ENCODE measurements at regions not wholly inside any gene's neighbourhood (a gene's known extent, or its start where the extent isn't known, plus 50 kb on each side); places are given as distances from the start of the nearest gene placed in this dataset.

DNA sequence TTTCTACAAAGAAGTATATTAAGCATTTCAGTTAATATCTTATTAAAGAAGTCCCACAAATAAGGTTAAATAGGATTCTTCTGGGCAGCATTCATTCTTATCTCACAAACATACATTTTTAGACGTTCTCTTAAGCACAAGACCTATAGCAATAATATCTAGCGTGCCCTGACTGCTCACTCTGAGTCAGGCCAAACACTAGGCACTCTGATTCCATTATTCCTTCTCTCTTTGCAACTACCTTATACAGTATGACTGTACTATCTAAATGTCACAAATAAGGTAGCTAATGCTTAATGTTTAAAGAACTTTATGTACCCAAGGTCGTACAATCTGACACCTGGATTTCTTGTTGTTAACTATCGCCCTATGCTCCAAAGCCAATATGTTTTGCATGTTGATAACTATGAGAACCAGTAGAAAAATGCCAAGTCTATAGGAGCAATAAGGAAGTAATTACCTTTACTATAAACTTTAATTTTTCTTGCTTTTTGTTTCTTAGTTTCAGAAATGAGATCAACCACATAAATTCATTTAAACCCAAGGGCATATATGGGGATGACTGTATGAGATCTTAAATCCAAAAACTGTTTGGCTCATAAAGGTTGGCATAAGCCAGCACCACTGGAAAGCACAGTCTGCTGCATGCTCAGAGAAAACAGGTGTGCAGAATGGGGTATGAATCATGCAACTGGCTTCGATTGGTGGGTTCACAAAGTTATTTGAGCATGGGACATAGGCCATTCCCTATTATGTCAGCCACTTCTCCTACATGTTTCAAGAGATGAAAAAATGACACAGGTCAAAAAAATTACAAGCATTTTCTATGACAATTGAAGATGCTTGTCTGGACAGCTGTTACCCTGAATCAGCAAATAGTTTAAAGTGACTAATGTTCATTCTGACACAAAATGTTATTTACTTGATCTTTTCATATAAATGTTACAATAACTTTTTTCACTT lies 352.0 kb downstream of the IRS1 start:
- TF ChIP-seq, protein P1, sequence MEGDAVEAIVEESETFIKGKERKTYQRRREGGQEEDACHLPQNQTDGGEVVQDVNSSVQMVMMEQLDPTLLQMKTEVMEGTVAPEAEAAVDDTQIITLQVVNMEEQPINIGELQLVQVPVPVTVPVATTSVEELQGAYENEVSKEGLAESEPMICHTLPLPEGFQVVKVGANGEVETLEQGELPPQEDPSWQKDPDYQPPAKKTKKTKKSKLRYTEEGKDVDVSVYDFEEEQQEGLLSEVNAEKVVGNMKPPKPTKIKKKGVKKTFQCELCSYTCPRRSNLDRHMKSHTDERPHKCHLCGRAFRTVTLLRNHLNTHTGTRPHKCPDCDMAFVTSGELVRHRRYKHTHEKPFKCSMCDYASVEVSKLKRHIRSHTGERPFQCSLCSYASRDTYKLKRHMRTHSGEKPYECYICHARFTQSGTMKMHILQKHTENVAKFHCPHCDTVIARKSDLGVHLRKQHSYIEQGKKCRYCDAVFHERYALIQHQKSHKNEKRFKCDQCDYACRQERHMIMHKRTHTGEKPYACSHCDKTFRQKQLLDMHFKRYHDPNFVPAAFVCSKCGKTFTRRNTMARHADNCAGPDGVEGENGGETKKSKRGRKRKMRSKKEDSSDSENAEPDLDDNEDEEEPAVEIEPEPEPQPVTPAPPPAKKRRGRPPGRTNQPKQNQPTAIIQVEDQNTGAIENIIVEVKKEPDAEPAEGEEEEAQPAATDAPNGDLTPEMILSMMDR (IDR thresholded peaks at IDR 0.05; ENCODE audit: insufficient read depth, low read length, poor library complexity, severe bottlenecking): no peak
- TF ChIP-seq EZH2phosphoT487 (conservative IDR thresholded peaks at IDR 0.05; ENCODE audit: low read length): no peak
